DND-41 (cell line): ENCODE measurements at regions not wholly inside any gene's neighbourhood (a gene's known extent, or its start where the extent isn't known, plus 50 kb on each side); places are given as distances from the start of the nearest gene placed in this dataset.

Experiments used
- ATAC-seq: fragments of 200-7000 bp; cut with Tn5 transposase; 3 replicates; pipeline ENCODE4 v1.9.1; 2021; ENCODE audit warnings: low read depth; ENCODE audit not compliant: insufficient read depth
- DNase-seq: peaks from one replicate; pipeline ENCODE4 v3.0.0-alpha.2; 2020
- H2AFZ ChIP-seq: 2 replicates; pipeline ENCODE4 v1.6.0; 2012; ENCODE audit warnings: low read depth, low read length
- H3K27ac ChIP-seq: 2 replicates; pipeline ENCODE4 v1.5.1; 2012; ENCODE audit warnings: low read length, inconsistent platforms
- H3K27me3 ChIP-seq: fragments of 200-600 bp; sonication (generic); 2 replicates; pipeline ENCODE4 v1.6.0; 2012; ENCODE audit warnings: low read length, mild to moderate bottlenecking, inconsistent platforms; ENCODE audit not compliant: insufficient read depth, poor library complexity
- H3K36me3 ChIP-seq: 2 replicates; pipeline ENCODE4 v1.5.1; 2012; ENCODE audit warnings: low read length, inconsistent platforms; ENCODE audit not compliant: insufficient read depth
- H3K4me1 ChIP-seq: 2 replicates; pipeline ENCODE4 v1.5.1; 2012; ENCODE audit warnings: mild to moderate bottlenecking, low read length; ENCODE audit not compliant: insufficient read depth
- H3K4me2 ChIP-seq: 2 replicates; pipeline ENCODE4 v1.6.0; 2012; ENCODE audit warnings: mild to moderate bottlenecking, moderate library complexity, low read length, inconsistent platforms; ENCODE audit not compliant: insufficient read depth
- H3K4me3 ChIP-seq, 2 experiments: fragments of 200-600 bp in 1 of 2; shearing (Covaris generic) in 1 of 2; 2 replicates each; pipeline ENCODE4 v1.5.1; 2012 to 2016; ENCODE audit warnings: inconsistent platforms in 2 of 2, low read length in 2 of 2, mild to moderate bottlenecking in 2 of 2, low read depth in 1 of 2, moderate library complexity in 1 of 2
- H3K79me2 ChIP-seq: 2 replicates; pipeline ENCODE4 v1.6.0; 2012; ENCODE audit warnings: low read length, inconsistent platforms; ENCODE audit not compliant: insufficient read depth
- H3K9ac ChIP-seq: 2 replicates; pipeline ENCODE4 v1.6.0; 2012; ENCODE audit warnings: low read depth, mild to moderate bottlenecking, inconsistent platforms, low read length, moderate library complexity
- H3K9me3 ChIP-seq: 2 replicates; pipeline ENCODE4 v1.5.1; 2012; ENCODE audit warnings: low read length, moderate library complexity, mild to moderate bottlenecking, inconsistent platforms; ENCODE audit not compliant: insufficient read depth, severe bottlenecking
- H4K20me1 ChIP-seq: 2 replicates; pipeline ENCODE4 v1.6.0; 2012; ENCODE audit warnings: low read length; ENCODE audit not compliant: insufficient read depth
- CTCF ChIP-seq: IDR thresholded peaks from 2 replicates; pipeline ENCODE4 v1.5.1; 2012; ENCODE audit warnings: borderline replicate concordance, low read length, moderate library complexity, mild to moderate bottlenecking; ENCODE audit not compliant: poor library complexity, severe bottlenecking; ENCODE audit errors: extremely low read depth
- EZH2 ChIP-seq: IDR thresholded peaks from 3 replicates; pipeline ENCODE4 v1.6.1; 2012; ENCODE audit warnings: borderline replicate concordance, low read depth, mild to moderate bottlenecking, moderate library complexity, low read length, inconsistent platforms; ENCODE audit not compliant: severe bottlenecking

- ATAC-seq = no peak
- no peak for DNase-seq
- no peak overlapping the region for H3K9ac ChIP-seq
Measured at GRCh38 chr11:109629734-109630133, 207.7 kb downstream of the C11orf87 start.

GRCh38 chr11:109641549-109641948 is 219.6 kb downstream of the C11orf87 start:
- Histone ChIP-seq H3K27me3 (no peaks in the 10 kb centered on the region), H4K20me1 (no peaks in the 10 kb centered on the region), H3K4me1 (no peaks in the 10 kb centered on the region), H3K27ac (no peak overlapping the region), H3K4me2 (no peak overlapping the region), H3K79me2 (no peaks in the 10 kb centered on the region), H3K9me3 (no peaks in the 10 kb centered on the region), H2AFZ (no peak overlapping the region), H3K4me3 (no peak overlapping the region), H3K9ac (no peak overlapping the region), H3K36me3 (no peaks in the 10 kb centered on the region)
- TF ChIP-seq EZH2 = no peak
- TF ChIP-seq CTCF = peak; percentile 11
- DNase-seq (peak; percentile 6), ATAC-seq (peak; percentile 53; the same call in 2 of the 3 replicates)

More at GRCh38 chr11:109629734-109630133, 207.7 kb downstream of the C11orf87 start:
- no peaks in the 10 kb centered on the region for H3K36me3 ChIP-seq
- H3K79me2 ChIP-seq = no peaks in the 10 kb centered on the region
- H3K9me3 ChIP-seq = no peaks in the 10 kb centered on the region
- no peak overlapping the region for H2AFZ ChIP-seq
- no peaks in the 10 kb centered on the region for H3K4me1 ChIP-seq
- no peaks in the 10 kb centered on the region for H3K27me3 ChIP-seq
- H4K20me1 ChIP-seq = no peaks in the 10 kb centered on the region
- H3K4me2 ChIP-seq = no peak overlapping the region
- TF ChIP-seq EZH2 = no peak
- TF ChIP-seq CTCF = no peak
- H3K4me3 ChIP-seq = no peak overlapping the region
- no peak overlapping the region for H3K27ac ChIP-seq

GRCh38 chr11:109644152-109644551 is 222.2 kb downstream of the C11orf87 start:
- DNase-seq (no peak), ATAC-seq (no peak)
- TF ChIP-seq CTCF (no peak), EZH2 (no peak)
- Histone ChIP-seq H3K4me3 (no peak overlapping the region), H3K4me1 (no peaks in the 10 kb centered on the region), H3K9ac (no peak overlapping the region), H4K20me1 (no peaks in the 10 kb centered on the region), H2AFZ (no peak overlapping the region), H3K9me3 (no peaks in the 10 kb centered on the region), H3K27me3 (no peaks in the 10 kb centered on the region), H3K27ac (no peak overlapping the region), H3K4me2 (no peak overlapping the region), H3K79me2 (no peaks in the 10 kb centered on the region), H3K36me3 (no peaks in the 10 kb centered on the region)

- H2AFZ ChIP-seq = no peak overlapping the region
- H4K20me1 ChIP-seq = no peaks in the 10 kb centered on the region
- no peak overlapping the region for H3K27ac ChIP-seq
- H3K4me2 ChIP-seq = no peak overlapping the region
- H3K4me1 ChIP-seq = no peaks in the 10 kb centered on the region
- H3K4me3 ChIP-seq = no peak overlapping the region
- no peaks in the 10 kb centered on the region for H3K9me3 ChIP-seq
- H3K9ac ChIP-seq = no peak overlapping the region
- H3K36me3 ChIP-seq = no peaks in the 10 kb centered on the region
- no peaks in the 10 kb centered on the region for H3K79me2 ChIP-seq
- TF ChIP-seq EZH2 = no peak
- TF ChIP-seq CTCF = no peak
- no peaks in the 10 kb centered on the region for H3K27me3 ChIP-seq
- DNase-seq = no peak
- ATAC-seq = no peak
Measured at GRCh38 chr11:109648804-109649203, 226.8 kb downstream of the C11orf87 start.
